HG03378 (cell line): ENCODE measurements at regions not wholly inside any gene's neighbourhood (a gene's known extent, or its start where the extent isn't known, plus 50 kb on each side); places are given as distances from the start of the nearest gene placed in this dataset.

ENCODE experiments used
- ATAC-seq: cut with Tn5 transposase; IDR thresholded peaks from one replicate; pipeline ENCODE4 v1.9.1; 2021; ENCODE audit warnings: mild to moderate bottlenecking, moderate library complexity; ENCODE audit not compliant: unreplicated experiment

DNA sequence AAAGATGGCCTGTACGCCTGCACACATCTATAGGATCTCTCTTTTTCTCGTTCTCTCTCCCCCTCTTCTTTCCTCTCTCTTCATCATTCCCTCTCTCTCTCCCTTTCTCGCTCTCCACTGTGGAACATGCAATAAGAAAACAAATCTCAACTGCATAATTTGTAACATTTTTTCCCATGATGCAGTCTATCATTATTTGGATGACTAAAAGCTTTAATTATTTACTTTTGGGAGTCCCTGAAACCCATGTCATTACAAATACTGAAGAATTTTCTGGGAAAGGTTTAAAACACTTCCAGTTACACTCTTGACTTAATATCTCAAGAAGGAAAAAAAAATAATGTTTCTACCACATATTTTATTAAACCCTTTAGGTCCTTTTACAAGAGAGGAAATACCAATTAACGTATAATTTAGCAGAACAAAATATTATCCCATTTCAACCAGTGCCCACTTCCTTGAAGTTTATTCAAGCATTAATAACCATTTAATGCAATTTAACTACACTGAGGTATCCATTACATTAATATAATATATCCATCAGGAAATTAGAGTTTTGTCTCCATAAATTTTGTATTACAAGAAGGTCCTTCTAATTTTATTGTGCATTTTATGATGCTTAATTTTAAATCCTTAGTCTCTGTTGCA lies 1615.2 kb upstream of the ACVR2A start:
- no peak for ATAC-seq

DNA sequence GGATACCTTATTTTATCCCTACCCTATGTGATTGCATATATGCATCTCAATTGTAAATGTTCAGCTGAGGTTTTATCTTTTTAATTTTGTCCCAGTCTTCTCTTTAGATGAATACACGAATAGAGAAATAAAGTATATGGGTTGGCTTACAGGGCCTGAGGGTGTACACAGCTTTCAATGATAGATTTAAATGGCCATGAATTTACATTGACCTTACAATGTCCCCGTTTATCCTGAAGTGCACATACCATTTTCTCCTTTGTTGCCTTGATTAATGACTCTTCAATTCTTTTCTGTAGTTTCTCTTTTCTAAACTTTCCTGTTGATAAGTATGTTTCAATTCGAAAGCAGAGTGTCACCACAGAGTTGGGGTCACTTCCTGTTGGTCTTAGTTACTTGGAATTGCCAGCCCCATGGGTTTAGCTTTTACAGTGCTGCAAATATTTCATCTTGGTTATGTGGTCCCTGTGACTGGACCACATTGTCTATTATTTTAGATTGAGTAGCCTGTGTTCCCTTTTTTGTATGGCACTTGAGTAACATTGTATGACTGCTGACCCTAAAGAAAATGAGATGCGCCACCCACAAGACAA lies 1616.3 kb upstream of the ACVR2A start:
- peak; percentile 85 for ATAC-seq

DNA sequence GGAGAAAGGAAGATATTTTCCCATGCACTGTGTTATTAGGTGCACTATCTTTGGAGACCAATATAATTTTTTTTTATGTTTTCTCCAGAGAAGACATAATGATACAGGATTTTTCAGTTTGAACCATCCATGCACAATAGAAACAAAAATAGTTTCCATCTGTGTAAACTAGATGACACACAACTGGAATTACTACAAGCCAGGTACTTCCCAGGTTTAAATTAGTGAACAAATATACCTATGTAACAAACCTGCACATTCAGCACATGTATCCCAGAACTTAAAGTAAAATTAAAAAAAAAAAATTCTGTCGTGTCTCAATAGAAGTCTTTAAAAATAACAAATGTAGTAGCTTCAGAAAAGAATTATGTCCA lies 1616.8 kb upstream of the ACVR2A start:
- ATAC-seq, result no peak

DNA sequence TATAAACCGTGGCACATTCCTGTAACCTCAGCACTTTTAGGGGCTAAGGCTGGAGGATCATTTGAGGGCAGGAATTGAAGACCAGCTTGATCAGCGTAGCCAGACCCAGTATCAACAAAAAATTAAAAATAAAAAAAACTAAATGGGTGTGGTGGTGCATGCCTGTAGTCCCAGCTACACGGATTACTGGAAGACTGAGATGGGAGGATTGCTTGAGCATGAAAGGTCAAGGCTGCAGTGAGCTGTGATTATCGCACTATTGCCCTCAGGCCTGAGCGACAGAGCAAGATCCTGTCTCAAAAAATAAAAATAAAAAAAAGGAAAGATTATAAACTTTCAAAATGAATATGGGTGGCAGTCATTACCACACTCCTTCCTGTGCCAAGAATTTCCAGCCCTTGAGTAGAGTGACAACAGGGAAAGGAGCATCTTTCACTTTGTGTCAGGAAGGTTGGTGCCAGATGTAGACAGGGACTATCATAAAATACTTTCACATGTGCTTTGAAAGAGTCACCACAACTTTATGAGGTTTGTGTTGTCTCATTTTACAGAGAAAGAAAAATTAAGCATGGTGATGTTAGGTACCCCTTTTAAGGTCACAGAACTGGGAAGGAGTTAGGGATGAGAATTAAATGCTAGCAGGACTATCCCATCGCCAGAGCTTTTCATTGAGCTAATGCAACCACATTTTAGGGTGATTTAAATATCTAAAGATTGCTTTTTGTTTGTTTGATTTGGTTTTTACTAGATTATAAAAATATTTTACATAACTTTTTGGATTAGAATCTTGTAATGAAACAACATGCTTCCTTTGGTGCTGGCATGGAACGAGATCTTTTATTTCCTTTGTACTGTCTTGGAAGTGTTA lies 1617.4 kb upstream of the ACVR2A start:
- ATAC-seq, result no peak

DNA sequence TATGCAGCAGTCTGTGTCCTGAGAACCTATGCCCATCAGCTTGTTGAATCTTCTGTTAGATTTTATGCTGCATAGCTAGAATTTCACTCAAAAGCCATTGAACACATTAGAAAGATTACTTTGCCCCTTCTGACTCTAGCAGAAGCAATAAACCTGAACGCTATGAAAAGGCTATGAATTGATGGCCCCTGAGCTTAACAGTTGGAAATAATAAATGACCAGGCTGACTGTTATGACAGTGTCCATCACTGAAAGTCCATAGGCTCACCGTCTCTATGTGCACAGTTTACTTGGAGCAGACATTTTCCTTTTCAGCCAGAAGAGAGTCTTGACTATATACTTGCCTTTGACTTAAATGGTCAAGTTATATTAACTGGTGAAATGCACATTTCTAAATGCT lies 1618.8 kb upstream of the ACVR2A start:
- no peak for ATAC-seq

DNA sequence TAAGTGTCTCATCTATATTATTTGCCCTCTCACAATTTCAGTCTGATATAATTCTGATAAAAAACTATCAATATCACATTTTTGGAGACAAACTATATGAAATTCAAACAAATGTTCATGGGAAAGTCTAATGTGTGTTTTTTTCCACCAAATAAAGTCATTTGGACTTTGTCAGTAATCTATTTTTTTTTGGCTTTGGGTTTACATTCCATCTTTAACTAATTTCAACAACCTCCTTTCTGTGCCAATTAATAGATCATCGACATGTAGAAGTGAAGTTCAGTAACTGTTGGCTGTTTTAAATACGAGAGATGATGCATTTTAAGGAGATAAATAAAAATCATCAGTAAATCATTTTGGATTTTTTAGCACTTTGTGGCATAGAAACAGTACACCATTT lies 1623.0 kb upstream of the ACVR2A start:
- ATAC-seq, result no peak

DNA sequence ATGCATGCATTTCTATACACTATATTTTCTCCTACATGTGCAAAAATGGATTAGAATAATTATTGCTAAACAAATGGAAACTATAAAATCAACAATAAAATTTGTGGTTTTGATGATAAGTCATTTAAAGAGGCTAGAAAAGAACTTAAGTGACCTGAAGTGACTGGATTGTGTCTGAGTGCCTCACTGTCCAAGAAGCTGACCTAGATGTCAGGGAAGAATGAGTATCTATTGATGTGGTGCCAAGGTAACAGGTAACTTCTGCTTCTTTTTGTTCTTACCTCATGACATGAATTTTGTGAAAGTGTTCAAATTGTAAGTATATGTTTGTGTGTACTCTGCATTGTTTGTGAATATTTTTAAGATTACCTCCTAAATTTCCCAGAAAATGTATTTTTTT lies 1623.9 kb upstream of the ACVR2A start:
- no peak for ATAC-seq

DNA sequence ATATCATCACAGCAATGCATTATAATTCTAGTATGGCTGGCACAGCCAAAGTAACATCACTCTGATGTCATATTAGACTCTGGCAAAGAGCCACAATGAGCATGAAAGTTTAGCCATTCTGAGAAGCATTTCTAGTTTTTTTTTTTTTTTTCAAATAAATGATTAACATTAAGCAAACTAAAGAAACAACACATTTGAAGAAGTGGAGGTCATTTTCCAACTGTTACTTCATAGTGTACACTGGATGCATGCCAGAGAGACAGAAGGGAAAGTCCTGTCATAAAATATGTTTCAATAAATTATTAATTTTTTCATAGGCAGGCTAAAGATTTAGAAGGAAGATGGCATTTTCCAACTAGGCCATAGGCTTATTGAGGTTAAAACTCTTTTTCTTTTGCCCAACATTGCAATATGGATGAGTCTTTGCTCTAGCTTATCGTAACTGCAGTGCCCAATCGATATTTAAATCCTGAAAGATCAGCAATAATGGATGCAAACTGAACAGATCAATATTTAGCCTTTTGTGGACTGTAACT lies 1630.4 kb upstream of the ACVR2A start:
- no peak for ATAC-seq

DNA sequence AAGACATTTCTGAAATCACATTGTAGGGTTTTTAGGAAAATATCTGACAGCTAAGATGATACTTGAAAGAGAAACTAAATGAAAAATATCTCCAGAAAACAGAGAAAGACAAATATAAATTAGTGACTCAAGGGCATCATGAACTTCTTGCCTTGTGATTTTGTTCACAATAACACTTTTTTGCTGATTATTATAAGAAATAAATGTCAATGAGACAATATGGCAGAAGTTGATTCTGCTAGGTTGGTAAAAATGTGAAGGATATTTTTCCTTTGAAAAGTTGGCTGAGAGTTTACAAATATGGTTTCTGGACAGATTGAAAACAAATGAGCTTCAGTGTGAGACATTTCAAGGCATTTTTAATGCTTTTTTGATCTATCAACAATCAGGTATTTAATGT lies 1631.2 kb upstream of the ACVR2A start:
- no peak for ATAC-seq

DNA sequence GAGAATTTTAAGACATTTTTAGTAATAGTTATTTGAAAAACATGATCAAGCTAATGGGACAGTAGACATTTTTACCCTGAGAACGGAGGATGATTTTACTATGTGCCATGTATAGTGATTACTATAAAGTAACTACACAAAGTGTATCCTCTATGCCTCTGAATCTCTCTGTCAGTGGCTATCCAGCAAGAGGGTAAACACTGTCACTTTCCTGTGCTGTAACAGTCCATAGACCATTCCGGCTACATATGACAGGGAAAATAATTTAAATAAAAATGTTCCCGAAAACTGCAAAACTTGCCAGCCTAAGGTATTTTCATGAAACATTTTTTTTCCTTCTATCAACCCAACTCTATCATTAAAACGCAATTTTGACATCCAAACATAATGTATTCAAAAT lies 1632.2 kb upstream of the ACVR2A start:
- ATAC-seq, result no peak

DNA sequence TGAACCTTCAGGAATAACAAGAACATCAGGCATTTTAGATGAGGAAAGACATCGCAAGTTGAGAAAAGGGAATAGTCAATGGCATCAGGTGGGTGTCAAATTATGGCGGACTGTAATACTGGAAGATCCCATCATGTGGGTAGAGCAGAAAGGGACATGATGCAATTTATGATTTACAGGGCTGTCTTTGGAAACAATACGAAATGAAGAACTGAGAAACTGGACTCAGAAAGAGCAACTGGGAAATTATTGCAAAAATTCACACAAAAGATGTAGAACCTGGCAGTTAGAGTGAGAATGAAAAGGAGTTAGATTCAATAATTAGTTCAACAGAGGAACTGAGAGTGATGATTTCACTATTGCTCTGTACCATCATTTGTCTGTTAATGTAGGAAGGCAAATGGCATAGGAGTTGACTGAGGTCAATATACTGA lies 1635.0 kb upstream of the ACVR2A start:
- ATAC-seq, result peak; percentile 67

DNA sequence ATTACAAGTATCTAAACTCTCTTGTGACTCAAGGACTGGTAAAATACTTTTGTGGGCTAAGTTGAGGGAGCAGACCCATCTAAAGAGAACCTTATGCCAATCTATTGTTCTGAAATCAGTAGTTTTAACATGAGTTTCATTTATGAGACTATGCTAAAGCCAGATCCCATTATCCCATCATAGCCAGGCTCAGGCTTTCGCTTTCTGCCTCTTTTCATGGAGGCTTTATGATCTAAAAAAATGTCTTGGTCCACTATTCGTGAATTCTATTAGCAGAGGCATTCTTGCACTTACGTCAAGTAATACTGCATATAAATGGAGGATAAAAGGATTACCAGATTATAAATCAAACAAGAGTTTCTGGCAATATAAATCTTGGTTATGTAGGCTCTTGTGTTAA lies 1636.9 kb upstream of the ACVR2A start:
- ATAC-seq, result no peak

DNA sequence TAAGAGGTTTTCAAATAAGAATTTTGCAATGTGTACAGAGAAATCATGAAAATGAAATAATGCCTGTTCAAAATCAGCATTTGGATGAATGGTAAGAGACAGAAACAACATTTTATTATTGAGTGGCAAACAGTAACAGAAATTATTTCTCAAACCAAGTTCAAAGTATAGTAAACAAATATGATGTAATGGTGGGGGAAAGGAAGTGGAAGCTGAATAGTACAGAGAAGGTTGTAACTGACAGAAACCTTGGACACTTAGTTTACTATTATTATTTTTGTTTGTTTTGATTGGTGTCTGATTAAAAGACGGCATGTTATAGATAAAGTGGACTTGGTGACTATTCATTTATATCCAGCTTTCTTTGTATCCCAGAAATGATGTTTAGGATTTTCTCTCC lies 1637.4 kb upstream of the ACVR2A start:
- ATAC-seq, result no peak

DNA sequence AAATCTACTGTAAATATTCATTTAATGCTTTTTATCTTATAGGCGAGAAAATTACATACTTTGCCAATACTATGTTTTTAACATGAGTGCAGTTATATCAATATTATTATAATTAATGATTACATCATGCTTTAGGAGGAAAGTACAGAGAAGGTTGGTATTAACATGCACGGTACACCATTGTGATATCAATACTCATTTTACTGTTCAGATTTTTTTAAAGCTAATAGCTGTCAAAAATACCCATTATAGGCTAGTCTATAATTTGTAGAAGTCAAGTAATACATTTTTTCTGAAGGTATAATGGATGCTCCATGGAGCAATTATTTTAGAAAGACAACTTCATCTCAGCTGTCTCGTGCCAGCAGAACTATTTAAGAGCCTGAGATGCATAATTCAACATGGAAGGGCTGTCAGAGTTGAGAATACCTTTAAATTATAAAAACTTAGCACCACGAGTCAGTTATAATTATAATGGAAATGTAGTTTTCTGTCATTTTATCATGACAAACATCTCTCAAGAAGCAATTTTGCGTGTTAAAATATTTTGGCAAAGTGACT lies 1641.7 kb upstream of the ACVR2A start:
- no peak for ATAC-seq

DNA sequence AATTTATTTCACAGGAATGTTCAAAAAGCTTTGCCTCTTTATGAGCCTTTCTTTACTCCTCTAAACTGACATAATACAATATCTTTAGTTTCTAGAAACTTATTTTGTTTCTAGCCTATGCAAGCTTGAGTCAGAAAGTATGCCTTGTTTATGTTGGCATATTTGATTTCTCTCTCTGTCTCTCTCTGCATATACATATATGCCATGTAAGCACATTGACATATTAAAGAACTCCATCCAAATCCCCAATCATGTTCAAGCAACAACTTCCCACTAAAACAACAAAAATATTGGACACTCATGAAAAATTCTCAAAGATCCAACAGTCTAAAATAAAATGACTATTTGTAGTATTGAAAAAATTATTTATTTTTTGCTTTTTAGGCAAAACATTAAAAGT lies 1651.2 kb upstream of the ACVR2A start:
- ATAC-seq, result no peak

DNA sequence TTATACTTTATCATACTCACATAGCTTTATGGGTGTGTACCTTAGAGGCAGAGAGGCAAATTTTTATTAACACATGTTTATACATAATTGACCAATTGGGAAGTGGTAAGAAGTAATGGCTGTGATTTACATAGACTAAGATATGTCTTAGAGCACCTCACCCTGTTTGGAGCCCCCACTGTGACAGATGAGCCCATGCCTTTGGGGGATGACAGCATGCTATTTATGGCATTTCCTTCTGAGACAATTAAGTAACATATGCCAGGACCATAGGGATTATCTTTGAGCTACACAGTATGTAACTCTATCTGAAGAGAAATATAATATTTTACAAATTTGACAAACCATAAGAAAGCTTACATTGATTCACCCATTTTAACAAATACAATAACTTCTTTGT lies 1655.3 kb upstream of the ACVR2A start:
- no peak for ATAC-seq

DNA sequence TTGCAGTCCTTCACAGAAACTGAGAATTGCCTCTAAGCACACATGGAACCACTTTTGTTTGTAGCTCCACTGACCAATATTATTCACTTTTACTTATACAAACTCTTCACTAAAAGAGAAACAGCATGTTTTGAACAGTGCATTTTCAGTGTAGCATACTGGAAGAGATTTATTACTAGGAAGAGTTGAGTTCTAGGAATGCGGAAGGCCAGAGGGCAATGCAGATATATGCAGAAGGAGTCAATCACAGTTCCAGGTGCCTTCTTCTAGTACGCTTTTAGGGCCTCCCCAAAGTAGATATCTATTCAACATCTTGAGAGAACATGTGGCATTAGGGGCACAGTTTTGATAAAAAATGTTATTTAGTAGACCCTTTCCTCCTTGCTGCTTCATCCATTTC lies 1654.0 kb upstream of the ZEB2 start:
- no peak for ATAC-seq

DNA sequence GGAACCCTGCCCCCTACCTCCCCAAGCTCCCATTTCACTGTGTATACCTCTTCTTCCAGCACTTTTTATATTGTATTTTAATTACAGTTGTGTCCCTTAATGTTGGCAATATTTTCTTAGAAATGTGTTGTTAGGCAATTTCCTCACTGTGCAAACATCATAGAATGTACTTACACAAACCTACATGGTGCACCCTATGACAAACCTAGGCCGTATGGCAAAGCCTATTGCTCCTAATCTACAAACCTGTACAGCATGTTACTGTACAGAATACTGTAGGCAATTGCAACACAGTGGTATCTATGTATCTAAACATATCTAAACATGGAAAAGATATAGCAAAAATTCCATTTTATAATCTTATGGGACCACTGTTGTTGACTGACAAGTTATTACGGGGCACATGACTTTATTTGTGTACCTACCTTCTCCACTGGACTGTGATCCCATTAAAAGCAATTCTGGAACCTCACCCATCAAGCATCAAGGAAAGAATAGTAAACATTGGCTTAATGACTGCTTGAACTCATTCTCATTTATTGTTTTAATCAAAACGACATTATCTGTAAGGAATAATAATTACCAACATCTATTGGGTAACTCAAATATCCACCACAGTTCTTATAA lies 1641.5 kb upstream of the ZEB2 start:
- no peak for ATAC-seq

DNA sequence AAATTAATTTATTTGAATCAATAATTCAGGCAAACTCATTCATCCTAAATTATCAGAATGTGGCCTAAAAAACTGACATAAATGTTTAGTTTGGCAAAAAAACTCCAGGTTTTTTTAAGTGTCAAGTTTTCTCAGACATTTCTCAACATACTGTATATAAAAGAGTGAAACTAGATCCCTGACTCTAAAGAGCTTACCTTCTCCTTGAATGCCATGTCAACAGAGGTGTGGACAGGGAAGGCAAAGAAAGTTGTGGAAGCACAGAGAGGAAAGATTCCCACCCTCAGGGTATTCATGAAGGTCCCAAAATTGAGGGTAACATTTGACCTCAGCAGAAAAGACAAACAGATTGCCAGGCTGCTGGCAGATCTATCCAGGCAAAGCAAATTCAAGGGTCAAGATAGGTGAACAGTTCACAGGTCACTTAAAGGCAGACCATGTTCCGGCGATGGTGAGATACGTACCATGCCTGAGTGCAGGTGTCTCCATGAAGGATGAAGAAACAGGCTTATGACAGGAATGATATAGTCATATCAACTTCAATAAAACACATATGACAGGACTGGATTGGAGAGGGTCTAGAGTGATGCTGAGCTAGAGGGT lies 1638.3 kb upstream of the ZEB2 start:
- no peak for ATAC-seq

DNA sequence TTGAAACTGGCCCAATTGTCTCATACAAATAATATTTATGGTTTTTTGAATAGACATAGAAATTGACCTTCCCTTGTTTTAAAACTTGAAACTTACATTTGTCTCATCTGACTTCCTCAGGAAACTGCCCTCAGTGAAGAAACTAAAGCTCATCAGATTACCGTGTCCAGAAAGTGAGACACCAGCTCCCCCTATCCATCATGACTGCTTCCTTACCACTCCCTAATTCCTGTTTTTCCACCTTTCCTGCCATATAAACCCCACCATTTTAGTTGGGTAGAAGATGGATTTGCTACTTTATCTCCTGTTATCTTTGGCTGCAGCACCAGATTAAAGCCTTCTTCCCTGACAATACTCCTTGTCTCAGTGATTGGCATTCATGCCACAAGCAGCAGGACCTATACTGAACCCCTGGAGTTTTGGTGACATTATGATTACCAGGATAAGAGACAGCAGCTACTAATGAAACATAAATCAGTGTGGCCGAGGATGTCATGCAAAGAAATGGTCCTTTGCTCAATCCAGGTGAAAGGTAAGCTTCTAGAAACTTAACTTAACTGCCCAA lies 1627.6 kb upstream of the ZEB2 start:
- no peak for ATAC-seq
